GM19468 (cell line): ENCODE measurements at regions not wholly inside any gene's neighbourhood (a gene's known extent, or its start where the extent isn't known, plus 50 kb on each side); places are given as distances from the start of the nearest gene placed in this dataset.
"Not testable (repeated sequence)": the region's sequence is repeated elsewhere in the genome, so short reads cannot be mapped to it uniquely, and the experiment has no call there.

Experiments used
- ATAC-seq: cut with Tn5 transposase; IDR thresholded peaks from one replicate; pipeline ENCODE4 v1.9.1; 2021; ENCODE audit warnings: mild to moderate bottlenecking, moderate library complexity, moderate number of reproducible peaks; ENCODE audit not compliant: unreplicated experiment; ENCODE audit errors: extremely low read depth

DNA sequence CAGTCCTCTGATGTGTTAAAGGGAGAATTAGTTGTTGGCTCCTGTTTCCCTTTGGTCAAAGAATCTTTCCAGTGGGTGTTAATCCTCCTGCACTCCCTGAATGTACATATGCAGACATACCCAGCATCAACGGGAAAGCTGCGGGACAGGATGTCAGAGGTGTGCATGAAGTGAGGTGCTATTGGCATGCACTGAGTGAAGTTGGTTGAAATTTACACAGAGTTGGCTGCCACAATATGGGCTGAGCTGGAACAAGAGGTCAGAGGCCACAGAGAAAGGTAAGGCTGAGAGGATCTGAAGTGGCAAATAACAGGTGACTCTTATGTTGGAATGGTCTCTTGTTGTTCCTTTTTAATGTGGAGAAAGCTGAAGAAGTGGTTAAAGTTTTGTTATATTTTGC, 82.7 kb upstream of the AKIRIN2 start:
- no peak for ATAC-seq

DNA sequence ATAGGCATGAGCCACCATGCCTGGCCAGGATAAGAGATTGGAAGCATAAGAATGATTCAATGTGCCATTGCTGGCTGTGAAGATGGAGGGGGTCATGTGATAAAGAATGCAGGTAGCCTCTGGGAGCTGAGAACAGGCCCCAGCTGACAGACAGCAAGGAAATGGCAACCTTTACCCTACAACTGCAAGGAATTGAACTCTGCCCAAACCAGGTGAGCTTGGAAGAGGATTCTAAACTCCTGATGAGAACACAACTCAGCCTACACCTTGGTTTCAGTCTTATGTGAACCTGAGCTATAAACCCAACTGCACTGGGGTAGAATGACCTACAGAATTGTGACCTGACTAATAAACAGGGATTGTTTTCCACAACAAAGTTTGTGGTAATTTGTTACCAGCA, 82.0 kb upstream of the AKIRIN2 start:
- ATAC-seq, result no peak

DNA sequence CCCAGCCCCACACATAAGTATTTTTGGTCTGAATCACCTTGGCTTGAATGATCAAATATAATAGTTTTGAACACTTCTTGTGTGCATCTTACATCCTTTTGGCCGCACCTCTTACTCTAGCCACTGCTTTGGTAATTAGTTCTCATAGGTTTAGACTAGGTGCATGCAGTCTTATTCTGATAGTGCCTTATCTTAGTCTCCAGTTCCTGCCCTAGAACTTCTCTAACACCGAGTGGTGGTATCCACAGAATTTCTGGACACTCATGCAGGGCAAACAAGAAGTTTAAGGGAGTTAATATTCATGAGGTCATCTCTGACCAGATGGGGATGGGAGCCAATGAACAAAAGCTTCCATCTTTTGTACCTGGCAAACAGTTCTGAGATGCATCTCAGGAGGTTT, 77.5 kb upstream of the AKIRIN2 start:
- ATAC-seq, result no peak

DNA sequence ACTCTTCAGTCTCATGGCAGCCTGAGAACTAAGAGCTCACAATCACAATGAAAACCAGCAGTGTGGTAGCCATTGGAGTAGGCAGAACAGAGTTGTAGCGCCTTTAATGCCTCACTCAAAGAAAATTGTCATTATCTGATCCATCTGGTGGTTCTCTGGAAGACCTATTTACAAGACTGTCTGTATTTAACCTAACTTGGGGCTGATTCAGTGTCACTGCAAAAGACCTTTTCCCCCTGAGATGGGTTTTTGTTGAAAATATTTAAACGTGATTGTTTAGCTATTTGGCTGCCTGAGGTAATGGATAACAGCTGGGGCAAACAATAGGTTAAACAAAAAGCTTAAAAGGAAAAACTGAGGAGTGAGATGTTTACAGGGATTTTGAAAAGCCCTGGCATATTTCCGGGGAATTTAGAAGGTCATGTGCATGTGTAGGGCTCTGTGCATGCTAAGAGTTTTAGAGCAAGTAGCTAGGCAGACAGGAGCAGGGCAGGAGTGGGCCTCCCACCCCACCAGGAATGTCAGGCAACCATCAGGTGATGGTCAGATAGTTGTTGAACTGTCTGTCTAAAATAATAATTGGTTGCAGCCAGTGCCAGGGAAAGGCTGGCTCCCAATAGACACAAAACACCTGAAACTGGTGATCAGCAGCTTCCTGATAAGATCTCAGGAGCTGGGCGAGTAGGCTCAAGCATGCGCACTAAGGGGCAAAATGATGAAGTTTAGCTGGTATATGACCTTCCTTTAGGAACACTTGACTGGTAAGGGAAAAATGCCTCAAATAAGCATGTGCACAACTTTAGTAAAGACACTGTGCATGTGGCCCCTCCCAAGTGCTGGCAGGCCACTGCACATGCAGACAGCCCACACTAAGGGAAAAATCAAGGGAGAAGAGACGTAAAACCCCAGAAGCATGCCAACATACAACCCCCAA, 70.8 kb upstream of the AKIRIN2 start:
- no peak for ATAC-seq

DNA sequence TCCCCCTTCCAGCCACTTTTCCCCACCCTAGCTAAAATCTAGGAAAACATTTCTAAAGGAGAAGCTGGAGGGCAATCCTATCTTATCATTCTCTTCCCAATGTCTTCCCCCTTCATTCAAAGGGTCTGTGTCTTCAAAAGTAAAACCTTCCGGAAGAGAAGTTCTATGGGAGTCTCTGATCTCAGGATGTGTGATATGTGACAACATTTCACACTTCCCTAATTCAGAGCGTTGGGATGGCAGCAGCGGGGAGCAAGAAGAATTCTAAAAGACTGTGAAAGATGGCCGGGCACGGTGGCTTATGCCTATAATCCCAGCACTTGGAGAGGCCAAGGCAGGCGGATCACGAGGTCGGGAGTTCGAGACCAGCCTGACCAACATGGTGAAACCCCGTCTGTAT, 65.4 kb upstream of the AKIRIN2 start:
- no peak for ATAC-seq

DNA sequence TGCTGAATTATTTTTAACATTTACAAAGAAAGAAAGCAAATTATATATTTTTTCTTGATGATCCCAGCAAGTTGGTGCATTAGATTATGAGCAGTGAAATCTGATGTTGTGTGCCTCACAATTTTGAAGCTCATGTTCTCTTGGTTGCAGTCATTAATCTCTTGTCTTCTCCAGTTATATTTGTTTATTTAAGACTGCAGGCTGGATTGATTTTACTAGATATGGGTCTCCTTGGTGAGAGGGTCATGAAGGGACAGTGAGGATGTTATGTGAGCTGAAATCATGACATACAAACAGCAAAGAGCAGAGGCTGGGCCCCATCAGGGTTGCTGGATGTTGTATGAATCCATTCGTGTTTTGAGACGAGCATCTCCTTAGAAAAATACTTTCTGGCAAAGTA, 64.2 kb upstream of the AKIRIN2 start:
- no peak for ATAC-seq

DNA sequence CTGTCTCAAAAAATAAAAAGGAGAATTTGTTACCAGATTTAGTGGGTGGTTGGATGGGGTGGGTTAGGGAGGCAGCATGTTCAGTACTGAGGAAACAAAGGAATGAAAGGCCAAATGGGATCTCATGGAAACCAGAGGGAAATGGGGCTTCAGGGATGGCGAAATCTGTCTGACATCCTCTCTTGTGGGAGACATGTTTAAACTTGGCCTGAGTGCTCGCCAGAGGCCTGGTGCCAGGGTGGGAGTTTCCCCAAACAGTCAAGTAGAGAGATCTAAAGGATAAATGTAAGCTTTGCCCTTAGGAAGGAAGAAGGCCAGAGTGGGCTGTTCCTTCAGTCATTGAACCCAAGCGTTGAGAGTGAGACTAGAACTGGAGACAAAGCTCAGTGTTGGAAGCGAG, 61.9 kb upstream of the AKIRIN2 start:
- ATAC-seq, result no peak

DNA sequence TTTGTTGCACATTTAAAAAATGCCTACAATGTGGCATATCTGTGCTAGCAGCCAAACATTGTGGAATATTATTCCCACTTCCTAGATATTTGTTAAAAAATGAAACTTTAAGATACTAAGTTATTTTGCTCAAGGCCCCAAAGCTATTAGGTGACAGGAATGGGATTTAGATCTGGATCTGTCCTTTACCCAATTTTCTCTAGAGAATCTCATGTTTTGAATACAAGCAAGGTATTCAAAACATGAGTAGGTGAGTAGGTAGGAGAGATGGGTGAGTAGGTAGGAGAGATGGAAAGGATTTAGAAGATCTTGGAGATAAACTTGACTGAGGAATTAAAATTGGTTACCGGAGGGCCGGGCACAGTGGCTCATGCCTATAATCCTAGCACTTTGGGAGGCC, 61.2 kb upstream of the AKIRIN2 start:
- no peak for ATAC-seq

DNA sequence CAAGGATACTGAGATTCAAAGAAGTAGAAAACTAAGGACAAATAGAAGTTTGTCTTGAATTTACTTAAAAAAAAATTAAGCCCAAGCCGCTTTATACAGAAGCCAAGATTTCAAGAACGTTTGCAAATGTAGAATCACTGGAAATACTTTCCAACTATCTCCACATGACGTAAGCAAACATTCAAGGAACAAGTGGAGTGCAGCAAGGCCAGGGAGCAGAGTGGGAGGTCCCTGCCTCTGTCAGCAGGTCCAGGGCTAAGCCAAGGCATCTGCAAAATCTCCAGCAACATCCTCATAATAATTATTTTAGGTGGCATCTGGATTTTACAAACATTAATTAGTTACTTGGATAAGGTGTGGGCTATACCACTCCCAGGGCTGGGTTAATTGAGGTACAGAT, 60.1 kb upstream of the AKIRIN2 start:
- ATAC-seq, result no peak

DNA sequence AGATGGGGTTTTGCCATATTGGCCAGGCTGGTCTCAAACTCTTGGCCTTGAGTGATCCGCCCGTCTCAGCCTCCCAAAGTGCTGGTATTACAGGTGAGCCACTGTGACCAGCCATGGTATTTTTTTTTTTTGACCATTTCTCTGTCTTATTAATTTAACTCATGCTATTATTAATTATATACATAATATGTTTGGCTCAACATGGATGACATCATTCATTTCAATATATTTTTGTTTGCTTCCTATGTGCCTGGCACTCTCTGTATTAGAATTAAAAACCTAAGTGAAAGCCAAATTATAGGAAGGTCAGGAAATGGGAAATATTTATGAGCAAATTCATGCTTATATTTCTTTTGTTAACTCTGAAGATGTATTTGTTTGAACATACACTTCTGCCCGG, 55.8 kb upstream of the AKIRIN2 start:
- ATAC-seq, result no peak

DNA sequence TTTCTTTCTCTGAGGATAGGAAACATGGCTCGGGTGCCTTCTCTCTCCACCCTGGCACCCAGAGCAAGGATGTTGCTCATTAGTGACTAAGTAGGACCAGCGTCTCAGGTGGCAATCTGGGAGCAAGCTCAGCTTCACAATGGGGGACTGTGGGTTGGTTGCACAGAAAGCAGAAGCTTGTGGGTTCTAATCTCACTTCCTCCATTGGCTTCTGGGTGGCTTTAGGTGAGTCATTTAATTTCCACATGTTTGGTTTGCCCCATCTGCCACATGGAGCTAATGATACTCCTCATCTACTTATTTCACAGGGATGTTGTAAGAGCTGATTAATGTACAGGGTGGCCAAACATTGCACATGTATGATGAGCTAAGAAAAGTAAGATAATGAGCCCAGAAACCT, 54.8 kb upstream of the AKIRIN2 start:
- peak; percentile 93 for ATAC-seq

DNA sequence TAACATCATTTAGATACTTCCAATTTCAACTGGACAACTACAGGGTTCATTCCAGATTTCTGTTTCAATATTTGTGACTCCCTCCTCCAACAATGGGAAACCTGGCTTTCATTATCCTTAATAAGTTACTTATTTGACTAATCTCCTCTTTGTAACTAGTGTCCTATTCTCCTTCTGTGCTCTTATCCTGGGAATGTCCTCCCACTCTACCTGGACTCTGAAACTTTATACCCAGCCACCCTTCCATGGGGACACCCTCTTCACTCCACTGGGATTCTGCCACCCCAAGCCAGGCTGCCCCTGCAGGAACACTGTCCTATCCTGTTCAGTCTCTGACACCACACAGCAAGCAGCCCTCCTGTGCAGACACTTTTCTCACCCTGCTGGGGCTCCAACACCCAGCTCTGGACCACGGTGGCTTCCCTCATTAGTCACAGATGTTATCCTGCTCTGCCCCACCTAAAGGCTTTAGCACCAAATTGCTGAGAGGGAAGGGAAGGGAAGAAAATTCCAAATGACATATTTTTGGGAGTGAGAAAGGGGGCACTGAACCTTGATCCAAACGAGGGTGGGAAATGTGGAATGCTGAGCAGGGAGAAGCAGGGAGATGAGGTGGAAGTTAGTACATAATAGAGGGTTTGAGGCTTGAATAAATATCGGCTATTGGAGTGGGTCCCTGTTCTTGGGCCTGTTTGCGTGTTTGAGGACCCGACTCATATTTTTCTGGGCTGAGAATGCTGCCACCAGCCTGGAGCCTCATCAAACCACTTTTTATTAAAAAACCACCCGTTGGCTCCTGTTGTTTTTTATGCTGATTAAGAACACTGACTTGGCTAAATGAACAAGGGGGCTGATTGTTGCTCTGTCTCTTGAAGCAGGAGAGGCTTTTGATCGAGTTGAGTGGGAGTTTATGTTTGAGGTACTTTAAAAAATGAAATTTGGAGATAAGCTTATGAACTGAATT, 54.0 kb upstream of the AKIRIN2 start:
- no peak for ATAC-seq

DNA sequence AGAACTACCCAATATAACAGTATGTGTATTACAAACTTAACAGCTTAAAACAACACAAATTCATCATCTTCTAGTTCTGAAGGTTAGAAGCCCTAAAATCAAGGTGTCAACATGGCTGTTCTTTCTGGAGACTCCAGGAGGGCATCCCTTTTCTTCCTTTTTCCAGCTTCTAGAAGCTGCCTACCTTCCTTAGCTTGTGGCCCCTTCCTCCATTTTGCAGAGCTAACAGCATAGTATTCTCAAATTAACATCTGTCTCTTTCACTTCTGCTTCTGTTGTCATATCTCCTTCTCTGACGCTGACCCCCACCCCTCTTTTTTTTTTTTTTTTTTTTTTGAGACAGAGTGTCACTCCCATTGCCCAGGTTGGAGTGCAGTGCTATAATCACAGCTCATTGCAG, 52.8 kb upstream of the AKIRIN2 start:
- ATAC-seq, result no peak

DNA sequence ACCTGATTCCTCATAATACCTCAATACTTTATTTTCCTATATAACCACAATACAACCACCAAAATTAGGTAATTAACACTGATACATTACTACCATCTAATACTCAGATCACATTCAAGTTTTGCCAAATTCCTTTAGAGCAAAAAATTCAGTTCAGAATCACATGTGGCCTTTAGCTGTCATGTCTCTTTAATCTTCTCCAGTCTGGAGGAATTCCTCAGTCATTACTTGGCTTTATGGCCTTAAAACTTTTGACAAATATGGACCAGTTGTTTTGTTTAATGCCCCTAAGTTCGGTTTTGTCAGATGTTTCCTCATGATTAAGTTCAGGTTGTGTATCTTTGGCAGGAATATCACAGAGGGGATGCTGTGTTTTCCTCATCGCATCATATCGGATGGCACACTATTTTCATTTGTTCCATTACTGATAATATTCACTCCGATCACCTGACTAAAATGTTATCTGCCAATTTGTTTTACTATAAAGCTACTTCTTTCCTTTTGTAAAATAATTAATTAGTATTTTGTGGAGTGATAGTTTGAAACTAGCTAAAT, 51.2 kb upstream of the AKIRIN2 start:
- no peak for ATAC-seq

DNA sequence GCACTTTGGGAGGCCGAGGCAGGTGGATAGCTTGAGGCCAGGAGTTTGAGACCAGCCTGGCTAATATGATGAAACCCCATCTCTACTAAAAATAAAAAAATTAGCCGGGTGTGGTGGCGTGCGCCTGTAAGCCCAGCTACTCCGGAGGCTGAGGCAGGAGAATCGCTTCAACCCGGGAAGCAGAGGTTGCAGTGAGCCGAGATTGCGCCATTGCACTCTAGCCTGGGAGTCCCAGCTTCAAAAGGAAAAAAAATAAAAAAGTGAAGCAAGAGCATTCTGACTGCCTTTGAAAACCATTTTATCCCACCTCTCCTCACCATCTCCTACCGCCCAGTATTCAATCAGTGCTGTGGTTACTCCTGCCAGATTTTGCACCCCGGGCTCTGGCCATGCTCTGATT, 50.5 kb upstream of the AKIRIN2 start:
- not testable (repeated sequence) for ATAC-seq
